ENCODE measurements at regions not wholly inside any gene's neighbourhood (a gene's known extent, or its start where the extent isn't known, plus 50 kb on each side); places are given as distances from the start of the nearest gene placed in this dataset.

GRCh38 chr2:6493669-6494068 lies 372.0 kb downstream of the CMPK2 start:
- DNase-seq = no peak

GRCh38 chr2:6495466-6495865 lies 370.2 kb downstream of the CMPK2 start:
- DNase-seq = no peak

- no peak for DNase-seq
Observed at GRCh38 chr2:6496376-6496775, 369.3 kb downstream of the CMPK2 start.

- no peak for DNase-seq
Observed at GRCh38 chr2:6497048-6497447, 368.7 kb downstream of the CMPK2 start.

GRCh38 chr2:6498841-6499240 lies 366.9 kb downstream of the CMPK2 start:
- DNase-seq = no peak

- no peak for DNase-seq
Observed at GRCh38 chr2:6499691-6500090, 366.0 kb downstream of the CMPK2 start.

GRCh38 chr2:6506361-6506794 lies 359.3 kb downstream of the CMPK2 start:
- no peak for DNase-seq

GRCh38 chr2:6506859-6507258 lies 358.8 kb downstream of the CMPK2 start:
- DNase-seq = no peak

GRCh38 chr2:6510532-6510931 lies 355.2 kb downstream of the CMPK2 start:
- no peak for DNase-seq

GRCh38 chr2:6512589-6512988 lies 353.1 kb downstream of the CMPK2 start:
- DNase-seq = no peak

GRCh38 chr2:6516674-6517073 lies 349.0 kb downstream of the CMPK2 start:
- no peak for DNase-seq

GRCh38 chr2:6518361-6518760 lies 347.3 kb downstream of the CMPK2 start:
- DNase-seq = no peak

- no peak for DNase-seq
Observed at GRCh38 chr2:6523476-6523875, 342.2 kb downstream of the CMPK2 start.

GRCh38 chr2:6524691-6525474 lies 340.8 kb downstream of the CMPK2 start:
- DNase-seq = no peak

GRCh38 chr2:6525475-6525964 lies 340.2 kb downstream of the CMPK2 start:
- DNase-seq = no peak

- DNase-seq = no peak
Observed at GRCh38 chr2:6526093-6526824, 339.4 kb downstream of the CMPK2 start.

GRCh38 chr2:6531304-6531703 lies 334.4 kb downstream of the CMPK2 start:
- DNase-seq = no peak

- no peak for DNase-seq
Observed at GRCh38 chr2:6535572-6535971, 330.1 kb downstream of the CMPK2 start.

GRCh38 chr2:6538607-6539006 lies 327.1 kb downstream of the CMPK2 start:
- no peak for DNase-seq

- DNase-seq = no peak
Observed at GRCh38 chr2:6545336-6545735, 320.4 kb downstream of the CMPK2 start.

GRCh38 chr2:6545795-6546194 lies 319.9 kb downstream of the CMPK2 start:
- no peak for DNase-seq

- DNase-seq = no peak
Observed at GRCh38 chr2:6554466-6554865, 311.2 kb downstream of the CMPK2 start.

- DNase-seq = no peak
Observed at GRCh38 chr2:6556755-6557154, 309.0 kb downstream of the CMPK2 start.

- DNase-seq = no peak
Observed at GRCh38 chr2:6557737-6558136, 308.0 kb downstream of the CMPK2 start.

All from activated CD4-positive, CD25-positive, alpha-beta regulatory T cell (primary cell).